ENCODE measurements at regions not wholly inside any gene's neighbourhood (a gene's known extent, or its start where the extent isn't known, plus 50 kb on each side); places are given as distances from the start of the nearest gene placed in this dataset.

DNA sequence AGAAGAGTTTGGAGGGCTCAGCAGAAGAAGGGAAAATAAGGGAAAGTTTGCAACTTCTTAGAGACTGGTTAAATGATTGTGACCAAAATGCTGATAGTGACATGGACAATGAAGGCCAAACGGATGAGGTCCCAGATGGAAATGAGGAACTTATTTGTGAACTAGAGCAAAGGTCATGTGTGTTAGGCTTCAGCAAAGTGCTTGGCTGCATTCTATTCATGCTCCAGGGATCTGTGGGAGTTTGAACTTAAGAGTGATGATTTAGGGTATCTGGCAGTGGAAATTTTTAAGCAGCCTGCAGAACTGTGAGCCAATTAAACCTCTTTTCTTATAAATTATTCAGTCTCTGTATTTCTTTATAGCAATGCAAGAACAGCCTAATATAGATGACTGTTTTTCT, 88.9 kb upstream of the ARHGAP5 start:
- no peak for DNase-seq (ENCODE audit: low read depth)
- H3K27me3 ChIP-seq (ENCODE audit: control insufficient read depth, insufficient read depth, low read length) = no peaks in the 10 kb centered on the region
- H3K36me3 ChIP-seq (ENCODE audit: control insufficient read depth, insufficient read depth, low read length) = no peaks in the 10 kb centered on the region
- TF ChIP-seq, protein P1, sequence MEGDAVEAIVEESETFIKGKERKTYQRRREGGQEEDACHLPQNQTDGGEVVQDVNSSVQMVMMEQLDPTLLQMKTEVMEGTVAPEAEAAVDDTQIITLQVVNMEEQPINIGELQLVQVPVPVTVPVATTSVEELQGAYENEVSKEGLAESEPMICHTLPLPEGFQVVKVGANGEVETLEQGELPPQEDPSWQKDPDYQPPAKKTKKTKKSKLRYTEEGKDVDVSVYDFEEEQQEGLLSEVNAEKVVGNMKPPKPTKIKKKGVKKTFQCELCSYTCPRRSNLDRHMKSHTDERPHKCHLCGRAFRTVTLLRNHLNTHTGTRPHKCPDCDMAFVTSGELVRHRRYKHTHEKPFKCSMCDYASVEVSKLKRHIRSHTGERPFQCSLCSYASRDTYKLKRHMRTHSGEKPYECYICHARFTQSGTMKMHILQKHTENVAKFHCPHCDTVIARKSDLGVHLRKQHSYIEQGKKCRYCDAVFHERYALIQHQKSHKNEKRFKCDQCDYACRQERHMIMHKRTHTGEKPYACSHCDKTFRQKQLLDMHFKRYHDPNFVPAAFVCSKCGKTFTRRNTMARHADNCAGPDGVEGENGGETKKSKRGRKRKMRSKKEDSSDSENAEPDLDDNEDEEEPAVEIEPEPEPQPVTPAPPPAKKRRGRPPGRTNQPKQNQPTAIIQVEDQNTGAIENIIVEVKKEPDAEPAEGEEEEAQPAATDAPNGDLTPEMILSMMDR (IDR thresholded peaks at IDR 0.05; ENCODE audit: insufficient read depth, low read length, poor library complexity, severe bottlenecking) = no peak
- H3K4me3 ChIP-seq (ENCODE audit: low read depth, low read length) = no peak overlapping the region

DNA sequence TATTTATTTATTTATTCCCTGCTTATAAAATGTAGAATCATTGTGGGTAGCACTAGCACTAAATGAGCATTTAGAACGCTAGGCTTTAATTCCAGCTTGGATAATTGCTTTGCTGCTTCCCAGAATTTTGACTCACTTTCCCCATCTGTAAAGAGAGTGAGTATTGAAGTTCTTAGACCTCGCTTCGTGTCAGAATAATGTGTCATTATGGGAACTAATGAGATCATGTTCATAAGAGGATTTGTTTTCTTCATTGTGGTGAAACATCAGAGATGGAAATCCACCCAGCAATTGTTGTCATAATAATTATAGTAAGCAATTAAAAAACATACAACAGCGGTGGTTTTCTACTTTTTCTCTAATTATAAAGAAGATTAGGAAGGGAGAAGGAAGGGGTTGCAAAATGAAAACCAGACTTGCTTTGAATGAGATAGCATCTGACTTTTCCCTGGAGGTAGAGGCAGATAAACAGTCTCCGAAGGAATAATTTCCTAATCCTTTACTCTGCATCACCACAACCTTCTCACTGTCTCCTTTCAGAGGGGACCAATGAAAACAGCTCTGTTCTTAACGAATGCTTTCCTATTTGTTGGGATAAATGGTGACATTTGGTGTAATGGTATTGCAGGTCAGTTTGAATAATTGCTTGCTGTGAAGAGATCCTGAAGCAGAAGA, 86.8 kb upstream of the ARHGAP5 start:
- no peaks in the 10 kb centered on the region for H3K36me3 ChIP-seq (ENCODE audit: control insufficient read depth, insufficient read depth, low read length)
- DNase-seq (ENCODE audit: low read depth) = no peak
- H3K27me3 ChIP-seq (ENCODE audit: control insufficient read depth, insufficient read depth, low read length) = no peaks in the 10 kb centered on the region
- H3K4me3 ChIP-seq (ENCODE audit: low read depth, low read length) = no peak overlapping the region
- TF ChIP-seq, protein P1 (IDR thresholded peaks at IDR 0.05; ENCODE audit: insufficient read depth, low read length, poor library complexity, severe bottlenecking) = no peak

DNA sequence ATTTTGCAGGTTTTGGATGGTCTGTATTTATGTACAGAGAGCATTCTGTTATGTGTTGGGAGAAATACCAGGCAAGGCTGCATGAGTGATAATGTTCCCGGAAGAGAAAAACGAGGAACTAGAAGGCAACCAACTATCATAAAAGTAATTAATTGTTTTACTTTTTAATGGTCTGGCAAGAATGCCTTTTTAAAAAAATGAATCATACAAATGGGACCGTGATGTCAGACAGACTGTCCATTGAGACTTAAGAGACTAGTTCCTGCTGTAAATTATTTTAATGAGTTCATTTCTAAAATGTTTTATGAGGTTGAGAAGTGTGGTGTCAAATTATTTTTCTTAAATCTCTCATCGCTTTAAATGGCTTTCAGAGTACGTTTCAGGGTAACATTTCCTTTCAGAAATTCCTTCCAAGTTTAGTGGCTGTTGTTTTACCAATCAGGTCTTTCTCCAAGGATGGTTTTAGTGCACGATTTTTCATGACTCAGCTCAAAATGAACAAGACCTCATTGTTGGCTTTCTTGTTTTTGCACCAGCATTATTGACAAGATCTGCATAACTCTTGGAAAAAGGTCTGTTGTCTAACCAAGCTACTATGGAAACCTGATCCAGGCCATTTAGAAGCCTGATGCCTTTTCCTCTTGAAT, 86.1 kb upstream of the ARHGAP5 start:
- Histone ChIP-seq H3K4me3 (ENCODE audit: low read depth, low read length) (no peak overlapping the region), H3K36me3 (ENCODE audit: control insufficient read depth, insufficient read depth, low read length) (no peaks in the 10 kb centered on the region), H3K27me3 (ENCODE audit: control insufficient read depth, insufficient read depth, low read length) (no peaks in the 10 kb centered on the region)
- no peak for DNase-seq (ENCODE audit: low read depth)
- TF ChIP-seq, protein P1 (IDR thresholded peaks at IDR 0.05; ENCODE audit: insufficient read depth, low read length, poor library complexity, severe bottlenecking) = no peak

DNA sequence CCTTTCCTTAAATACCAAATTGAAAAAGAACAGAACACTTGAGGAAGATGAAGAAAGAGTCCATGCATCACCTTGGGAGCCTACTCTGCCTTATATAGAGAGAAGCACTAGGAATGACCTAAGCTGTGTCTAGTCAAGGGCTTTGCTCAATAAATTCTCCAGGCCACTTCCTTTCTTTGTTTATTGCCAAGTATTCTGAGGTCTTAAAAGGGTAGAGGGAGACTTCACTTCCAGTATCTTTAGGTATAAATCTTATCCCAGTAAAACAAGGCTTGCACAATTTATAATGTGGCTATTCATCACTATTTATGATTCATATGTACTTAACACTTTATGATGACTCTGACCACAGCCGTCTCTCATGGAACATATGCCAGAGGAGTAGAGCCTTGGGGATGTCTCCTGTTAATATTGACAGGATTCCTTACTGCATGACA, 85.1 kb upstream of the ARHGAP5 start:
- Histone ChIP-seq H3K4me3 (ENCODE audit: low read depth, low read length) (no peak overlapping the region), H3K36me3 (ENCODE audit: control insufficient read depth, insufficient read depth, low read length) (no peaks in the 10 kb centered on the region), H3K27me3 (ENCODE audit: control insufficient read depth, insufficient read depth, low read length) (no peaks in the 10 kb centered on the region)
- TF ChIP-seq, protein P1 (IDR thresholded peaks at IDR 0.05; ENCODE audit: insufficient read depth, low read length, poor library complexity, severe bottlenecking) = no peak
- DNase-seq (ENCODE audit: low read depth) = no peak

DNA sequence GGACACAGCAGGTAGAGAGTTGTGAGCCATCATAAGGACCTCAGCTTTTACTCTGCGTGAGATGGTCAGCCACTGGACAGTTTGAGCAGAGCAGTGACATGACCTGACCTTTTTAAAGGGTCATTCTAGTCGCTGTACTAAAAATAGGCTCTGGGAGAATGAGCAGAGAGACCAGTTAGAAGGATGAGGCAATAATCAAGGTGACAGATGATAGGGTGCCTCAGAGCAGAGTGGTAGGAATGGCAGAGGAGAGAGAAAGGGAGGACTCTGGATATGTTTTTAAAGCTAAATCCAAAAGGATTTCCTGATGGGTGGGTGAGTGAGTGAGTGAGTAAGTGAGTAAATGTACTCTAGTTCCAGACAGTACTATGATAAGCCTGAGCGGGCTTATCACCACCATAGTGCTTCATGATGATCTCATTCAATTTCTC, 83.6 kb upstream of the ARHGAP5 start:
- Histone ChIP-seq H3K36me3 (ENCODE audit: control insufficient read depth, insufficient read depth, low read length) (no peaks in the 10 kb centered on the region), H3K27me3 (ENCODE audit: control insufficient read depth, insufficient read depth, low read length) (no peaks in the 10 kb centered on the region), H3K4me3 (ENCODE audit: low read depth, low read length) (no peak overlapping the region)
- DNase-seq (ENCODE audit: low read depth) = peak; percentile 44
- TF ChIP-seq, protein P1 (IDR thresholded peaks at IDR 0.05; ENCODE audit: insufficient read depth, low read length, poor library complexity, severe bottlenecking) = no peak

Data from kidney epithelial cell (primary cell).